Breast epithelium (tissue), 4 donors: ENCODE measurements at regions not wholly inside any gene's neighbourhood (a gene's known extent, or its start where the extent isn't known, plus 50 kb on each side); places are given as distances from the start of the nearest gene placed in this dataset.

Experiments used
- DNase-seq, 2 donors: peaks; one replicate each; pipeline ENCODE4 v3.0.0-alpha.2; 2019; ENCODE audit warnings: low spot score in 2 of 2
- H3K27ac ChIP-seq, 2 donors: fragments of 200-600 bp; sonication (generic) in 1 of 2; one replicate each; pipeline ENCODE4 v1.5.1; 2016 to 2019; ENCODE audit warnings: mild to moderate bottlenecking in 1 of 2
- H3K27me3 ChIP-seq, 2 donors: fragments of 200-600 bp; sonication (generic) in 1 of 2; one replicate each; pipeline versions ENCODE4 v1.5.1 to v1.6.0; 2017 to 2019; ENCODE audit warnings: control low read depth in 1 of 2, mild to moderate bottlenecking in 1 of 2
- H3K36me3 ChIP-seq: fragments of 200-600 bp; one replicate; pipeline ENCODE4 v1.5.1; 2019
- H3K4me1 ChIP-seq, 2 donors: fragments of 200-600 bp; sonication (generic); one replicate each; pipeline ENCODE4 v1.5.1; 2016 to 2019; ENCODE audit warnings: control low read depth in 1 of 2
- H3K4me3 ChIP-seq, 3 donors: fragments of 200-600 bp; sonication (generic); 1 replicate in 2 of 3; 2 replicates in 1 of 3; pipeline ENCODE4 v1.5.1; 2016 to 2019; ENCODE audit warnings: mild to moderate bottlenecking in 3 of 3, moderate library complexity in 2 of 3
- H3K9me3 ChIP-seq, 2 donors: fragments of 200-600 bp; sonication (generic) in 1 of 2; one replicate each; pipeline ENCODE4 v1.5.1; 2016 to 2019; ENCODE audit warnings: control low read depth in 1 of 2
- CTCF ChIP-seq, 3 donors: fragments of 450-650 bp; IDR thresholded peaks; one replicate each; pipeline ENCODE4 v1.5.1; 2016 to 2017; ENCODE audit warnings: antibody characterized with exemption in 3 of 3, mild to moderate bottlenecking in 3 of 3, moderate library complexity in 3 of 3
- POLR2A ChIP-seq: fragments of 450-650 bp; IDR thresholded peaks from one replicate; pipeline ENCODE4 v1.6.1; 2016; ENCODE audit warnings: antibody characterized with exemption, mild to moderate bottlenecking, moderate library complexity
- POLR2AphosphoS5 ChIP-seq, 3 donors: sonication (generic); formaldehyde crosslinking; IDR thresholded peaks; one replicate each; pipeline ENCODE4 v1.6.1; 2017; ENCODE audit warnings: antibody characterized with exemption in 3 of 3
- intact Hi-C: fragments of 100-400 bp; cut with DNase I; formaldehyde crosslinking; loops from one replicate; pipeline ENCODE4 v1.15.1; 2023; ENCODE audit warnings: low total_unique reads

- H3K4me1 ChIP-seq: no peaks in the 10 kb centered on the region
- DNase-seq: no peak
- no peak overlapping the region for H3K4me3 ChIP-seq
- intact Hi-C loops: loop anchor here (10.0 kb wide), 1 partner anchor 909 kb away; no protein-coding TSS in a partner anchor
- no peaks in the 10 kb centered on the region for H3K36me3 ChIP-seq
- no peaks in the 10 kb centered on the region for H3K27me3 ChIP-seq
- no peak for TF ChIP-seq CTCF (IDR thresholded peaks at IDR 0.05)
- no peak for TF ChIP-seq POLR2AphosphoS5 (IDR thresholded peaks at IDR 0.05)
- H3K9me3 ChIP-seq: no peaks in the 10 kb centered on the region
- no peak overlapping the region for H3K27ac ChIP-seq
These were observed 1126.7 kb downstream of the TUSC7 start for GRCh38 chr3:117836296-117836695.

DNA sequence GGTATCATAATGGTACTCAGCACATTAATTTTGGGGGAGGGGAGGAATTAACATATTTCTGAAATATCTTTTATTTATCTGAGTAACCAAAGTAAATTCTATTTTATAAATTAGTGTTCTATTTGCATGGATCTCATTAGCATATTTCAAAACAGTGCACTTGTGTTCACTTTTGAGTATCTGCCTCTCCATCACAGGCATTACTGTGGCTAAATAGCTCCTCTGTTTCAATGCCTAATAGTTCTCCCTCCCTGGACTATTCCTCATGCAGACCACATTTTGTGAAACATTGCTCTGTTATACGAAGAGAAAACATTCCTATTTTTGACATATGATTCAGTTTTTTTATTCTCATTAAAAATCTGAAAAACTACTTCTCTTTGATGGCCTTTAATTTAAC, 1127.8 kb downstream of the TUSC7 start:
- Histone ChIP-seq H3K27me3 (no peaks in the 10 kb centered on the region), H3K27ac (no peak overlapping the region), H3K4me1 (no peaks in the 10 kb centered on the region), H3K9me3 (no peaks in the 10 kb centered on the region), H3K4me3 (no peak overlapping the region), H3K36me3 (no peaks in the 10 kb centered on the region)
- TF ChIP-seq CTCF (IDR thresholded peaks at IDR 0.05): no peak
- intact Hi-C loops: loop anchor here (10.0 kb wide), 1 partner anchor 907 kb away; no protein-coding TSS in a partner anchor
- DNase-seq: no peak

DNA sequence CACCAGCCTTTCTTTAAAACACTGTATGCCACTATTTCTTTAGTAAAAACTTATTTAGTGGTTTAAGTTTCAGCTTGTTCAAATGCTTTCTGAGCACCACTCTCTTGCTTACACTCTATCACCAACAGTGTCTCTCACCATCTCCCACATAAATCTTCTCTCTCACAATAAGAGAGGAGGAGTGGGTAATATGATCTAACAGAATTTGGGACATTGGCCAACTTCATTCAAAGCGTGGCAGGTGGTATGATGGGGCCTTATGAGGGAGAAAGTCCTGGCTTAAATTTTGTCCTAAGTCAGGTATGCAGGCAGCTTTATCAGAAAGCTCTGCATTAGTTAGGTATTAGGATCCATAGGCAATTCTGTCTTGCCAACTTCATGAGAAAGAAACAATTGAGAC, 1132.5 kb downstream of the TUSC7 start:
- DNase-seq: no peak
- Histone ChIP-seq H3K9me3 (no peaks in the 10 kb centered on the region), H3K4me1 (no peaks in the 10 kb centered on the region), H3K36me3 (no peaks in the 10 kb centered on the region), H3K4me3 (no peak overlapping the region), H3K27ac (no peak overlapping the region), H3K27me3 (no peaks in the 10 kb centered on the region)
- intact Hi-C loops: no loop called here
- no peak for TF ChIP-seq POLR2AphosphoS5 (IDR thresholded peaks at IDR 0.05)
- no peak for TF ChIP-seq CTCF (IDR thresholded peaks at IDR 0.05)
- TF ChIP-seq POLR2A: no peak

DNA sequence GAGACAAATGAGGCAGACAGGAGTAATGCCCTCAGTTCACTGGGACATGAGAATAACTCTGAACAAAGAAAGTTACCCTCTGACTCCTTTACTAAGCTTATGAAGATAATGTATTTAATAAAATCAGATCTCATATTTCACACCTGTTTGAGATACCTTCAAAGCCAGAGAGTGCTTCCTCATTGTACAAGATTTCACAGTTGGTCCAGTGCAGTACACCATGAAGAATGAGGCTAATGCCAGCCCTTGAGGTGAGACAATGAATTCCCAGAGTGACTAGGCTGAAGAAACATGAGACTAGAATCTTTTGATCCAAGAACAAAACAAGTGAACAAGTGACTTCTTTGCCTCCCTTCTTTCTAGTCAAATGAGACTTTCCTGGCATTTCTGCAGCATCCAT, 1133.8 kb downstream of the TUSC7 start:
- Histone ChIP-seq H3K4me1 (no peaks in the 10 kb centered on the region), H3K36me3 (no peaks in the 10 kb centered on the region), H3K4me3 (no peak overlapping the region), H3K9me3 (no peaks in the 10 kb centered on the region), H3K27ac (no peak overlapping the region), H3K27me3 (no peaks in the 10 kb centered on the region)
- no peak for TF ChIP-seq CTCF (IDR thresholded peaks at IDR 0.05)
- no peak for TF ChIP-seq POLR2A
- no peak for TF ChIP-seq POLR2AphosphoS5 (IDR thresholded peaks at IDR 0.05)
- no peak for DNase-seq
- intact Hi-C loops: no loop called here

DNA sequence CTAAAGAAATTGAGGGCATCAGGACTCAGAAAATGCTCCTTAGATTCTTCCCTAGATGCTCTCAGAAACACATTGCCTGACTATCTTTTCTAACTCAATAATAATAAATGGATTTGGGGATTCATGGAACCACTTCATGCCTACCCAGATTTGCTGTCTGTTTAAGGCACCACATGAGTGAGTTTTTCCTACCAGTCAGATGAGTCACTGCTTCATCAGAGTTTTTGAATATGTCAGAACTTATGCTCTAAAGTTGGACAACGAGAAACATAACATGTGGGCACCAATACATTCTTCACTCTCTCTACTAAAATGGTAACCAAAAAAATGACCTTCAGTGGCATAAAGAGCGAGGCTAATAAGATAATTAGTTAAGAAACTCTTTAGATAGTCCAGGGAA, 1135.1 kb downstream of the TUSC7 start:
- intact Hi-C loops: loop anchor here (2.0 kb wide), 1 partner anchor 14 kb away; no protein-coding TSS in a partner anchor
- H3K36me3 ChIP-seq: no peaks in the 10 kb centered on the region
- no peaks in the 10 kb centered on the region for H3K9me3 ChIP-seq
- no peaks in the 10 kb centered on the region for H3K4me1 ChIP-seq
- no peak overlapping the region for H3K27ac ChIP-seq
- H3K4me3 ChIP-seq: no peak overlapping the region
- TF ChIP-seq POLR2A: no peak
- no peak for TF ChIP-seq CTCF (IDR thresholded peaks at IDR 0.05)
- TF ChIP-seq POLR2AphosphoS5 (IDR thresholded peaks at IDR 0.05): no peak
- no peak for DNase-seq
- H3K27me3 ChIP-seq: no peaks in the 10 kb centered on the region
